Peyer's patch (tissue), 4 donors: ENCODE measurements at regions not wholly inside any gene's neighbourhood (a gene's known extent, or its start where the extent isn't known, plus 50 kb on each side); places are given as distances from the start of the nearest gene placed in this dataset.

ENCODE experiments used
- POLR2A ChIP-seq, 2 donors: fragments of 450-650 bp; IDR thresholded peaks; one replicate each; pipeline ENCODE4 v1.5.1; 2017; ENCODE audit warnings: antibody characterized with exemption in 2 of 2, mild to moderate bottlenecking in 2 of 2, moderate library complexity in 2 of 2
- TF ChIP-seq, protein P1 (sequence below), 6 experiments: fragments of 450-650 bp in 4 of 6; fragments of 200-600 bp in 2 of 6; sonication (generic) in 1 of 6; IDR thresholded peaks; one replicate each; pipeline ENCODE4 v1.5.1; 2017 to 2019; ENCODE audit warnings: antibody characterized with exemption in 6 of 6, mild to moderate bottlenecking in 3 of 6, moderate library complexity in 1 of 6

DNA sequence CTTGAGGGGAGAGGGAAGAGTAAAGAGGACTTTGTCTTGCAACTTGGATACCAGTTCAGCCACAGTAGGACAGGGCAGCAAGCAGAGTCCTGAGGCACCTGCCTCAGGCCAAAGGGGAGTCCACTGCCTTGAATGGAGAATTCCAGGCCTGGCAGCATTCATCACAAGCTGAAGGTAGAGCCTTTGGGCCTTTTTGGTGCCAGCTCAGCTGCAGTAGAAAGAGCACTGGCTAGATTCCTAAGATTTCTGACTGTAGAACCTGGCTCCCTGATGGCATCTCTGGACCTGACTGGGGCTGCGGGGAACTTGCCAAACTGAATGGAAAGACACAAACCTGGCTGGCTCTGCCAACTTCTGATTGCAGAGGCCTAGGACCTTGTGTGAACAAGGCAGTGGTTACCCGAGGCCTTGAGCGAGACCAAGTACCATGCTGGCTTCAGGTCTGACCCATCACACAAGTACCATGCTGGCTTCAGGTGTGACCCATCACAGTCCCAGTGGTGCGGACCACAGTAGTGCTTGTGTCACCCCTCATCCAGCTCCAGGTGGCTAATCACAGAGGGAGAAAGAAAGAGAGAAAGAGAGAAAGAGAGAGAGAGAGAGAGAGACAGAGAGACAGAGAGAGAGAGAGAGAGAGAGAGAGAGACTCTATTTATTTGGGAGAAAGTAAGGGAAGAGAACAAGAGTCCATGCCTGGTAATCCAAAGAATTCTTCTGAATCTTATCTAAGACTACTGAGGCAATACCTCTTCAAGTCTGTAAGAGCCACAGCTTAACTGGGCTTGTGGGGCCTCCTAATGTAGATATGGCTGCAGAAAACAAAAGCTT, 137.6 kb upstream of the SPIN4 start:
- TF ChIP-seq, protein P1, sequence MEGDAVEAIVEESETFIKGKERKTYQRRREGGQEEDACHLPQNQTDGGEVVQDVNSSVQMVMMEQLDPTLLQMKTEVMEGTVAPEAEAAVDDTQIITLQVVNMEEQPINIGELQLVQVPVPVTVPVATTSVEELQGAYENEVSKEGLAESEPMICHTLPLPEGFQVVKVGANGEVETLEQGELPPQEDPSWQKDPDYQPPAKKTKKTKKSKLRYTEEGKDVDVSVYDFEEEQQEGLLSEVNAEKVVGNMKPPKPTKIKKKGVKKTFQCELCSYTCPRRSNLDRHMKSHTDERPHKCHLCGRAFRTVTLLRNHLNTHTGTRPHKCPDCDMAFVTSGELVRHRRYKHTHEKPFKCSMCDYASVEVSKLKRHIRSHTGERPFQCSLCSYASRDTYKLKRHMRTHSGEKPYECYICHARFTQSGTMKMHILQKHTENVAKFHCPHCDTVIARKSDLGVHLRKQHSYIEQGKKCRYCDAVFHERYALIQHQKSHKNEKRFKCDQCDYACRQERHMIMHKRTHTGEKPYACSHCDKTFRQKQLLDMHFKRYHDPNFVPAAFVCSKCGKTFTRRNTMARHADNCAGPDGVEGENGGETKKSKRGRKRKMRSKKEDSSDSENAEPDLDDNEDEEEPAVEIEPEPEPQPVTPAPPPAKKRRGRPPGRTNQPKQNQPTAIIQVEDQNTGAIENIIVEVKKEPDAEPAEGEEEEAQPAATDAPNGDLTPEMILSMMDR (IDR thresholded peaks at IDR 0.05): no peak
- TF ChIP-seq POLR2A (IDR thresholded peaks at IDR 0.05): no peak
